NCI-H2196 (cell line): ENCODE measurements at regions not wholly inside any gene's neighbourhood (a gene's known extent, or its start where the extent isn't known, plus 50 kb on each side); places are given as distances from the start of the nearest gene placed in this dataset.
"Not testable (repeated sequence)": the region's sequence is repeated elsewhere in the genome, so short reads cannot be mapped to it uniquely, and the experiment has no call there.

Experiments used
- DNase-seq: peaks from one replicate; lab custom pipeline; 2025; ENCODE audit not compliant: unreplicated experiment; lab: John Stamatoyannopoulos, UW

DNA sequence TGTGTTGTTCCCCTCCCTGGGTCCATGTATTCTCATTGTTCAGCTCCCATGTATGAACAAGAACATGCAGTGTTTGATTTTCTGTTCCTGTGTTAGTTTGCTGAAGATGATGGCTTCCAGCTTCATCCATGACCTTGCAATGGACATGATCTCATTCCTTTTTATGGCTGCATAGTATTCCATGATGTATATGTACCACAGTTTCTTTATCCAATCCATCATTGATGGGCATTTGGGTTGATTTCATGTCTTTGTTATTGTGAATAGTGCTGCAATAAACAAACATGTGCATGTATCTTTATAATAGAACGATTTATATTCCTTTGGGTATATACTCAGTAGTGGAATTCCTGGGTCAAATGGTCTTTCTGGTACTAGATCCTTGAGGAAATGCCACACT lies 65.1 kb upstream of the SLC13A1 start:
- DNase-seq = not testable (repeated sequence)

DNA sequence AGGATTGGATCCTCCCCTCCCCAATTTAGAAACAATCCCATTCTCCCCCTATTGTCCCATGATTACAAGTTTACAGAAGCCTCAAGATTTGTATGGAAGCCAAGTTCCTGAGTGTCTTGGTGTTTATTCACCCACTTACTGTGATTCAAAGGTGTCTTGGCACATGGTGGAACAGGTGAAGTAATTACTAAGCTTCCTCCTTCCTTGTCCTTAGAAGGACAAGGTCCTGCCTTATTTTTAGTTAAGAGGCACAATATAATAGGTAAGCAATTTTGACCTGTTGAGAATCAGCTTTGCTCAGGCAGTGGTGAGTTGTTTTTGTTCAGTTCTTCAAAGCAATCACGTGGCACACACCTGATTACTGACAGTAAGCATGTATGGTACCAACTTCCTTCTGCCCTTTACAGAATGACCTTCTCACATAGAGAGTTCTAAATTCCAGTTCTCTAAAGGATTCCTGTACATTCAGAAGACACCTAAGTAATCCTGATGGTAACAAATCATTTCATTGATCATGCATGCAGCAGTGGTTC lies 60.7 kb upstream of the SLC13A1 start:
- DNase-seq = no peak

DNA sequence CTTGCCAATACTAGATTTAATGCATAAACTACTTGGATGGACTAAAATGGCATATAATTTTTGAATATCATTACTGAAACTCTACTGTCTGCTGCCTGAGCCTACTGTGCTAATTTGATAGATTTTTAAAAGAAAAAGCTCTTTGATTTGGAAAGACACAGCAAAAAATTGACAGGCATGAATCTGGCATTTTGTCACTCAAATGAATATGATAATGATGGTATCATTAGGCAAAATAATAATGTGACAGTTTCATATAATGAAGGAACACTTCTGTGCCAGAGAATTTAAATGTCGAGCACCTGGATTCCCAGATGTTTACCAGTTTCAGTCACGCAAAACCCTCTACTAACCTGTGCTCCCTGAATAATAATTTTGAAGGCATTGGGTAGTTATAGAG lies 60.0 kb upstream of the SLC13A1 start:
- DNase-seq = no peak
